Omental fat pad (tissue), 3 donors: ENCODE measurements at regions not wholly inside any gene's neighbourhood (a gene's known extent, or its start where the extent isn't known, plus 50 kb on each side); places are given as distances from the start of the nearest gene placed in this dataset.
"Not testable (repeated sequence)": the region's sequence is repeated elsewhere in the genome, so short reads cannot be mapped to it uniquely, and the experiment has no call there.

ENCODE experiments used
- ATAC-seq: fragments of 150-250 bp; one replicate; pipeline ENCODE4 v1.9.1; 2016; ENCODE audit warnings: mild to moderate bottlenecking, moderate library complexity; ENCODE audit not compliant: low FRiP score
- DNase-seq: peaks from one replicate; pipeline ENCODE4 v3.0.0-alpha.2; 2019; ENCODE audit warnings: low spot score
- TF ChIP-seq, protein P1 (sequence below), 3 donors: fragments of 450-650 bp; IDR thresholded peaks; one replicate each; pipeline ENCODE4 v1.5.1; 2016 to 2017; ENCODE audit warnings: antibody characterized with exemption in 3 of 3, mild to moderate bottlenecking in 3 of 3, moderate library complexity in 2 of 3

DNA sequence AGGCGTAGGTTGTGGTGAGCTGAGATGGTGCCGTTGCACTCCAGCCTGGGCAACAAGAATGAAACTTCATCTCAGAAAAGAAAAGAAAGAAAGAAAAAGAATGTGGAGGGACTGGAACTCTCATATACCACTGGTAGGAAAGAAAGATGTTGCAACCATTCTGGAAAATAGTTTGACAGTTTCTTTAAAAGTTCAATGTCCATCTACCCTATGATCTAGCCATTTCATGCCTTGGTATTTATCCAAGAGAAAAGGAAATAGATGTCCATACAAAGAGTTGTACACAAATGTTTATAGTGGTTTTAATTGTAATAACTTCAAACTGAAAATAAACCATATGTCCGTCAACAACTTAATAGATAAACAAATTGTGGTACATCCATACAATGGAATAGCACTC, 190.1 kb upstream of the ZNF217 start:
- DNase-seq, result no peak
- TF ChIP-seq, protein P1, sequence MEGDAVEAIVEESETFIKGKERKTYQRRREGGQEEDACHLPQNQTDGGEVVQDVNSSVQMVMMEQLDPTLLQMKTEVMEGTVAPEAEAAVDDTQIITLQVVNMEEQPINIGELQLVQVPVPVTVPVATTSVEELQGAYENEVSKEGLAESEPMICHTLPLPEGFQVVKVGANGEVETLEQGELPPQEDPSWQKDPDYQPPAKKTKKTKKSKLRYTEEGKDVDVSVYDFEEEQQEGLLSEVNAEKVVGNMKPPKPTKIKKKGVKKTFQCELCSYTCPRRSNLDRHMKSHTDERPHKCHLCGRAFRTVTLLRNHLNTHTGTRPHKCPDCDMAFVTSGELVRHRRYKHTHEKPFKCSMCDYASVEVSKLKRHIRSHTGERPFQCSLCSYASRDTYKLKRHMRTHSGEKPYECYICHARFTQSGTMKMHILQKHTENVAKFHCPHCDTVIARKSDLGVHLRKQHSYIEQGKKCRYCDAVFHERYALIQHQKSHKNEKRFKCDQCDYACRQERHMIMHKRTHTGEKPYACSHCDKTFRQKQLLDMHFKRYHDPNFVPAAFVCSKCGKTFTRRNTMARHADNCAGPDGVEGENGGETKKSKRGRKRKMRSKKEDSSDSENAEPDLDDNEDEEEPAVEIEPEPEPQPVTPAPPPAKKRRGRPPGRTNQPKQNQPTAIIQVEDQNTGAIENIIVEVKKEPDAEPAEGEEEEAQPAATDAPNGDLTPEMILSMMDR (IDR thresholded peaks at IDR 0.05), result no peak
- ATAC-seq, result no peak

- ATAC-seq, result no peak
- DNase-seq, result no peak
- TF ChIP-seq, protein P1 (IDR thresholded peaks at IDR 0.05), result no peak
Observed at GRCh38 chr20:53782612-53783246, 189.1 kb upstream of the ZNF217 start.

DNA sequence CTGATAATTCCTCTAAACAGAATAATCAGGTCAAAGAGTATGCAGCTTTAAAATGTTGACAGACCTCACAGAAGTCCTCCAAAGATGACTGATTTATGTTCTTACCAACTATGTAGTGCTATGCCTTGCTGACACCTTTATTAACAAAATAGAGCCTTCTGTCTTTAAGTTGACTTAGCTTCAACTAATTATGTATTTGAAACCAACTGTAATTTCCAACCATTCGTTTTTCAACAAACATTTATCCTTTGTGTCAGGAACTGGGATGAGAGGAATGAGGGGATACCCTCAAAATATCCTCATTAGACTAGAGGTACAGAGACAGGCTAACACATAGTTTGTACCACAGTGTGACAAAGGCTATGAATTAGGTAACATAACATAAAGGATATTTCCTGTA, 186.2 kb upstream of the ZNF217 start:
- ATAC-seq (no peak), DNase-seq (no peak)
- TF ChIP-seq, protein P1 (IDR thresholded peaks at IDR 0.05), result no peak

GRCh38 chr20:53778736-53779135, 185.1 kb upstream of the ZNF217 start:
- no peak for DNase-seq
- TF ChIP-seq, protein P1 (IDR thresholded peaks at IDR 0.05), result no peak
- ATAC-seq, result no peak

- TF ChIP-seq, protein P1 (IDR thresholded peaks at IDR 0.05), result no peak
- ATAC-seq, result no peak
- DNase-seq, result no peak
Observed at GRCh38 chr20:53778041-53778516, 184.4 kb upstream of the ZNF217 start.

GRCh38 chr20:53777402-53777801, 183.8 kb upstream of the ZNF217 start:
- not testable (repeated sequence) for ATAC-seq

GRCh38 chr20:53776858-53777257, 183.2 kb upstream of the ZNF217 start:
- TF ChIP-seq, protein P1 (IDR thresholded peaks at IDR 0.05), result no peak
- ATAC-seq (no peak), DNase-seq (no peak)

More at GRCh38 chr20:53777402-53777801, 183.8 kb upstream of the ZNF217 start:
- not testable (repeated sequence) for DNase-seq
